H54 (cell line): ENCODE measurements at regions not wholly inside any gene's neighbourhood (a gene's known extent, or its start where the extent isn't known, plus 50 kb on each side); places are given as distances from the start of the nearest gene placed in this dataset.
"Not testable (repeated sequence)": the region's sequence is repeated elsewhere in the genome, so short reads cannot be mapped to it uniquely, and the experiment has no call there.

Source experiments
- DNase-seq: peaks from one replicate; pipeline ENCODE4 v3.0.0; 2011; ENCODE audit warnings: low spot score, mixed read lengths; ENCODE audit not compliant: insufficient read length
- FAIRE-seq: peaks from 3 replicates; lab custom pipeline; 2011; peaks lifted over from hg19 to GRCh38; lab: Jason Lieb, UNC
- POLR2A ChIP-seq: IDR thresholded peaks from 2 replicates; pipeline ENCODE4 v1.6.1; 2011; ENCODE audit warnings: low read depth, mild to moderate bottlenecking, low read length

DNA sequence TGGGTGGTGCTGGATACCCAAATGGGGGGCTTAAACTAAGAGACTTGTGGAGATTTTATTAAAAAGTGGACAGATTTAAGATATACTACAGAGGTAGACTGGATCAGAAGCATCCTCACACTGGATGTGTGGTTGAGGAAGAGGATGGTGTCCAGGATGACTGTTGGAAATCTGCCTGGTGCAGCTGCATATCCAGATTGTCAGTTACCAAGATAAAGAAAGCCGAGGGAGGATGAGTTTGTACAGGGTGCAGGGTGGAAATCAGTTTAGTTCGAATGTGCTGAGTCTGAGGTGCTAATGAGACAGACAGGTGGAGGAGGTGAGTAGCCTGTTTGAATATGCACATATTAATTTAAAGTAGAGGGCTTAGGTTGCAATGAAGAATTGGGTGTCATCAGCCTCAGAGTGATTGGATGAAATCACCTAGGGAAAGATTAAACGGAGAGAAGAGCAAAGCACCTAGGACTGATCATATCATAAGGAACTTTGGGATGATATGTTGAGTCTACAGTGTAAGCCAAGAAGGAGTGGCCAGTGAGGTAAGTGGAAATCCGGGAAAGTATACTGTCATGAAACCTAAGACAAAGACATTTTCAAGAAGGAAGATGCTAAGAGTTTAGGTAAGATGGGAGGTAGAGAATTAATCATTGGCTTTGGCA is 74.1 kb upstream of the GOLGA8B start:
- FAIRE-seq = no peak
- no peak for TF ChIP-seq POLR2A
- no peak for DNase-seq

DNA sequence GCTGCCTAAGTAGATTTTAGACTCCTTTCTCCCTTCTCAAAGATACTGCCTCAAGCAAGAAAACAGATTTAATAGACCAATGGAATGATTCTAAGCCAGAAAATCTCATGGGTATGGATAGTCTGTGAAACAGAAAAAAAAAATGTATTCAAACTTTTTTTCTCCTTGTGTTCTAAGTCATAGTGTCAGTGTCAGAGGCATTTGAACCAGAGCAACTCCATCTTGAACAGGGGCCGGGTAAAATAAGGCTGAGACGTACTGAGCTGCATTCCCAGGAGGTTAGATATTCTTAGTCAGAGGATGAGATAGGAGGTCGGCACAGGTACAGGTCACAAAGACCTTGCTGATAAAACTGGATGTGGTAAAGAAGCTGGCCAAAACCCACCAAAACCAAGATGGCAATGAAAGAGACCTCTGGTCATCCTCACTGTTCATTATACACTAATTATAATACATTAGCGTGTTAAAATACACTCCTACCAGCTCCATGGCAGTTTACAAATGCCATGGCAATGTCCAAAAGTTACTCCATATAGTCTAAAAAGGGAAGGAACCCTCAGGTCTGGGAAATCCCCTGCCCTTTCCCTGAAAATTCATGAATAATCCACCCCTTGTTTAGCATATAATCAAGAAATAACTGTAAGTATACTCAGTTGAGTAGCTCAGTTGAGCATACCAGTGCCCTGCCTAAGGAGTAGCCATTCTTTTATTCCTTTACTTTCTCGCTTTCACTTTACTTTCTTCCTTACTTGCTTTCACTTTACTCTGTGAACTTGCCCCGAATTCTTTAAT is 72.8 kb upstream of the GOLGA8B start:
- FAIRE-seq (no peak), DNase-seq (no peak)
- TF ChIP-seq POLR2A = no peak

DNA sequence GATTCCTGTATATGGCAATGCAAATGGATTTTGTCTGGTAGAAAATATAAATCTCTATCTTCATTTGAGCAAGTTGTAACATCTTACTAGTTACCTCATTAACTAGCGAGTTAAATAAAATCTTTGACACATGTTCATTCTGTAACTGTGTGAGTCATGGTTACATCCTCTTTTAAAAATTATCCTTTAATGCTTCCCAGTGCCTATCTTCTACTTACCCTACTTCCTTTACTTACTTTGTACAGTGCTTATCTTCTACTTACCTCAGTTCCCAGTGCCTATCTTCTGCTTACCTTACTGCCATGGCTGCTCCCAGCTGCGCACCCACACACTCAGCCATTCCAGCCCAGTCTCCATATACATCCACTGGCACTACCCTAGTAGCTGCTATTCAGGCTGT is 71.9 kb upstream of the GOLGA8B start:
- DNase-seq (no peak), FAIRE-seq (no peak)
- TF ChIP-seq POLR2A = no peak

DNA sequence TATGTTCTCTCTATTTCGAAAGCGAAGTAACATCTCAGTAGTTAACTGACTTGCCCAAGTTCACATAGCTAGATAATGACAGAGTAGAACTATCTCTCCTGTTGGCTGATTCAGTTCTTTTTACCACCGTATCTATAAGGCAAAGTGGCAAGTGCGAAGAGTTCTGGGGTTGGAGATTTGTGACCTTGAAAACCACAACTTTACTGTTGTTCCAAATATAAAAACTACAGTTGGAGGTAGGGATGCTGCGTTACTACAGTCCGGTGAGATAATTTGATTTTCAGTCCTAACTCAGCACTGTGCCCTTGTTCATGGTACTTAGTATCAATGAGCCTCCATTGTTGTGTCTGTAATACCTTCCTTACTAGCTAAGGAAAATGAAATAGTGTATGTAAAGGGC is 71.2 kb upstream of the GOLGA8B start:
- no peak for DNase-seq
- no peak for FAIRE-seq
- no peak for TF ChIP-seq POLR2A

DNA sequence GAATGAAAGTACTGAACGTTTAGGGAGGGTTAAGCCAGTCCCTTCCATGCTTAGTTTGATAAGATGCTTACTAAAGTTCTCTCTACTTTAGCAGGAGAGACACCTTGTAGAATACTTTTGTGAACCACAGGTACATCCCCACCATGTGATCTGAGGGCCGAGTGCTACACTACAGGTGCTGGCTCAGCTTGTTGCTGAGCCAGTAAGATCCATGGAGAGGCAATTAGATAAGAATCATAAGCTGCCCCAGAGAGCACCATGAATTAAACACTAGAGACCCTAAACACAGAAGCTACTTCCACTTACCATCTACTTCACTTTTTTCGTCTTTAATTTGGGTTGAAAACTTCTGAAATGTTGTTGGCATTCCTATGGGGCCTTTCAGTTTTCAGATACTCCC is 70.5 kb upstream of the GOLGA8B start:
- no peak for FAIRE-seq
- no peak for TF ChIP-seq POLR2A
- no peak for DNase-seq

DNA sequence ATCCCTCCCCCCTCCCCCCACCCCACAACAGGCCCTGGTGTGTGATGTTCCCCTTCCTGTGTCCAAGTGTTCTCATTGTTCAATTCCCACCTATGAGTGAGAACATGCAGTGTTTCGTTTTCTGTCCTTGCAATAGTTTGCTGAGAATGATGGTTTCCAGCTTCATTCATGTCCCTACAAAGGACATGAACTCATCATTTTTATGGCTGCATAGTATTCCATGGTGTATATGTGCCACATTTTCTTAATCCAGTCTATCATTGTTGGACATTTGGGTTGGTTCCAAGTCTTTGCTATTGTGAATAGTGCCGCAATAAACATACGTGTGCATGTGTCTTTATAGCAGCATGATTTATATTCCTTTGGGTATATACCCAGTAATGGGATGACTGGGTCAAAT is 69.9 kb upstream of the GOLGA8B start:
- FAIRE-seq, DNase-seq: not testable (repeated sequence)

DNA sequence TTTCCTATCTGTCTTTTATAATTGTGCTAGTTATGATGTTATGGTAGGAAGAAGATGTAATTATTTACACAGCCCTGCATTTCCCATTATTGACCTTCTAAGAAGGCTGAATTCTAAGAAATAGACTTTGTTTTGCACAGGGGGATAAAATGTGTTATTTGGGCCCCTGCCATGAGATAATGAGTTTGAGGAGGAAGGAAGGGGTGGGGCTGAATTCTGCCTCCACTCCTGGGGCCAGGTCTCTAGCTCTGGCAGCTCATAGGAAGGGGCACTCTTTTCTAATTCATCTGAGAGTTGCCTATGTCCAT is 69.2 kb upstream of the GOLGA8B start:
- no peak for TF ChIP-seq POLR2A
- DNase-seq = no peak
- FAIRE-seq = no peak

DNA sequence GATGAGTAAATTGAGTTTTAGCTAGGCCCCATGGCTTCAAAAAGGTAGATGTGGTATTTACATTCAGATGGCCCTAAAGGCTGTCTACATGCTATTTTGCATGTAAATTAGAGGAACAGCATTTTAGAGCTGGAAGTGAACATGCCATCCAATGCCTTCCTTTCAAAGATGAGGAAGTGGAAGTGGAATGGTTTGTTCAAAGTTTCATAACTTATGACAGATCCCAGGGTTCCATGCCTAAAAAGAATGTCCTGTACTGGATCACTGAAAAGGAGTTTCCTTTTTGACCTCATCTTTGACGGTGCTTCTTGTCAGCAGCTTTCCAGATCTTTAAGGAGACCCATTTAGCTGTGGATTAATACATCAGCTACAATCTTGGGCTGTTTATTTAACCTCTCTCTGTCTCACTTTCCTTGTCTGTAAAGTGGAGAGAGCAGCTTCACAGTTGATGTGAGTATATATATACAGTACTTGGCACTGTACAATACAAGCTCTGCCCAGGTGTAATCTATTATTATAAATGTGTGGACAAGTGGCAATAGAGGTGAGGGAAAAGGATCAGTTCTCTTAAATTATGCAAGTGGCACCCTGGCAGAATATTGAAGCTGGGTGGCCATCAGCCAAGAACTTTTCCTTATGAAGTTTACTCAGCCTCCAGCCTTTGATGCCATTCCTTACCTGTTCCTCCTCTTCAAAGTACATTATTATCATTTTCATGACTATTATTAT is 68.7 kb upstream of the GOLGA8B start:
- TF ChIP-seq POLR2A = no peak
- FAIRE-seq (no peak), DNase-seq (no peak)

DNA sequence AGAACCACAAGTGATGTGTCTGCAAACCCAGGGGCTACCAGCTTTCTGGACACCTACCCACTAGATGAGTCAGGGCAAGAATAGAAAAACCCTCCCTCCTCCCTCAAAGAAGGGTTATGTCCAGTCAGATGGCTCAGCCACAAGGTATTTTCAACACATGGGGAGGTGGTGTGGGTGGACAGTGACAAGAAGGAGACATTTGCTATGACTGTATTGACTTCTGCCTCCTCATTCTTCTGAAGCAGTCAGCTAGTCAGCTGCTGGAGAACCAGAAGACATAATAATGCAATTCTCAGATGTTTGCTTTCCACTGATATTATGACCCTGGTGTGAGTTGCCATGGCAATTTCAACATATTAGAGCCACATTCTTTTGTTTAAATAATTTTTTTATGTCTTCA is 66.7 kb upstream of the GOLGA8B start:
- FAIRE-seq (no peak), DNase-seq (no peak)
- TF ChIP-seq POLR2A = no peak

DNA sequence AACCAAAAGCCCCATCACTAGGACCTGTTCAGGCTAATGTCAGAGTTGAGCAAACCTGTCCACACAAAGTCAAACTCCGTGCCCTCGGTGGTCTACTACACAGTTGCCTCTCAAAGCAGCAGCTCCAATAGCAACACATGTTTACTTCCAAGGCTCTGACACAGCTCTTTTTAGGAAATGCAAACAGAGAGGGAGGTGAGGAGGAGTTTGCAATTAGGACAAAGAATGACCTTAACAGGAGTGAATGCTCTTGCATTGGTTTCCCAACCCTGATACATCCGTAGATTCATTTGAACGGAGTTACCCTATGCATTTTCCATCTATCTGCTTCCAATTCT is 64.8 kb upstream of the GOLGA8B start:
- FAIRE-seq (no peak), DNase-seq (no peak)
- TF ChIP-seq POLR2A = no peak

DNA sequence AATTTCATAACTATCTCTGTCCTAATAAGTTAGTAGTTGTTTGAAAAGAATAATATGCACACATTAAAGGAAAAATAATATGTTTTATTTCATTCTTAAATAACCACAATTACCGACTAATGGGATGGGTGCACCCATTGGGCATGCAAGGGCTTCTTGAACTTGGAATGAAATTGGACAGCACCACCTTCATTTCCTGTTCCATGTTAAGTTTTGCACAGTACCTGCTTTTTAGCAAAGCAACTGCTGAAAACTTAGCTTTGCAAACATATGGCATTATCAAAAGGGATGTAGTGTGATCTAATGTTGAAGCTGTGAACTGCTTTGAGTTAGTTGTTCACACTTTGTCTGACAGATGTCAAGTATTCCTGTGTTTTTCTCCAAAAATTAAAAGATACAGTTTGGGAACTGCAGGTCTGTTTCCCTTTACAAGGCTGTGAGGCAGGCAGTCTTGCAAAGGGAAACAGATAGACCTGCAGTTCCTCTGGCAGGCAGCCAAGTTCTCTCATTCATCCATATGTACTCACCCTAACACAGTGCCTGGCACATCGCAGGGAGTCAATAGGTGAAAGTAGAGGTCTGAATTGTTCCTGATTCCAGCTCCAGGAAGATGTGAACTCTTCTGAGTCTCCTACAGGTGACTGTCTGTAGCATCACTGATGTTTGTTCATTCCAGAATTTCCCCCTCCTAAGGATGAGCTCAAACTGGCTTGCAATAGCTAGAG is 64.3 kb upstream of the GOLGA8B start:
- DNase-seq = no peak
- no peak for TF ChIP-seq POLR2A
- no peak for FAIRE-seq

DNA sequence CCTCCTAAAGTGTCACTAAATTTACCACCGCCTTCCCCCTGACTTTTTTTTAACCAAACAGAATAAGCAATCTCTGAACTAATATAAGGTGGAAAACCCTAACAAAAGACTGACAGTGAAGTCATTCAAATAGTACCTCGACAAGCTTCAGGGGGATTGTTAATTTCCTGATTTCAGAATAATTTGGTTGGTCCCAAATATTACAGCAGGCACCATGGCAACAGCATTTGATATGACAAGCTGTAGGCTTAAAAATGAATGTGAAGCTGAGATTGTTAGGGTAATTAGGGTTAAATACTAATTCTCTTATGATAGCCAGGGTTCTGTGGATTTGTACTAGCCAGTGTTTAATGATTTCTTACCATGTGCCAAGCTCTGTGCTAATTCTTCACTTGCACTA is 63.5 kb upstream of the GOLGA8B start:
- no peak for TF ChIP-seq POLR2A
- FAIRE-seq (no peak), DNase-seq (no peak)

DNA sequence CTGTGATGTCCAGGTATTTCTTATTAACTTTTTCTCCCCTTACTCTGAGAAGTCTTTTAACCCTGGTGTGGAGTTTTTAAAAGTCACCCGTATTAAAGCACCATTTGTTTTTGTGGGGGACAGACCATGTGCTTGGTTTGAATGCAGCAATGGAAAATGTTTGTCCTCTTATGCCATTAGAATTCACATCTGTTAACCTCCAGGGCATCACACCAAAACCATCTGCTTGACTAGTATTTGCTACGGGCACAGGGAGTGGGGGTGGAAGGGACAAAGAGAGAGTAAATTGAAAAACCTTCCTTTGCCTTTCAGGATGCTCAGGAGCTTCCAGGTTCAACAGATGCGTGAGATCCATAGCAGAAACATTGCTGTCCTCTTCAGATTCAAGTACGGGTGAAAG is 61.4 kb upstream of the GOLGA8B start:
- FAIRE-seq = no peak
- TF ChIP-seq POLR2A = no peak
- DNase-seq = no peak

DNA sequence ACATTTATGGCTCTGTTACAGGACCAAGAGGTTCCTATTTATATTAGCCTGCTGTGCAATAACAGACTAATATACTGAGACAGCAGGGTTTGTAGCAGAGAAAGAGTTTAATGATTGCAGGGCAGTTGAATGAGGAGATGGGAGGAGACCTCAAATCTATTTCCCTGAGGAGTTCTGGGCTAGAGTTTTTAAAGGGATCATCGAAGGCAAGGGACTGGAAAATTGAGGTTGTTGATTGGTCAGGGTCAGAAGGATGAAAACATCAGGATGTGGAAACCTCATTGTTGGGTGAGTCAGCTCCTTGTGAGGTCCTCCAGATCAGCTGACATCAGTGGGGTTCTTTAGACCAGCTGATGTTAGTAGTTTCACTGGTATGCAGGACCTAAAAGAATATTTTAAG is 60.6 kb upstream of the GOLGA8B start:
- FAIRE-seq (peak; percentile 81), DNase-seq (no peak)
- TF ChIP-seq POLR2A = no peak
